ENCODE measurements at regions not wholly inside any gene's neighbourhood (a gene's known extent, or its start where the extent isn't known, plus 50 kb on each side); places are given as distances from the start of the nearest gene placed in this dataset.
"Not testable (repeated sequence)": the region's sequence is repeated elsewhere in the genome, so short reads cannot be mapped to it uniquely, and the experiment has no call there.

DNA sequence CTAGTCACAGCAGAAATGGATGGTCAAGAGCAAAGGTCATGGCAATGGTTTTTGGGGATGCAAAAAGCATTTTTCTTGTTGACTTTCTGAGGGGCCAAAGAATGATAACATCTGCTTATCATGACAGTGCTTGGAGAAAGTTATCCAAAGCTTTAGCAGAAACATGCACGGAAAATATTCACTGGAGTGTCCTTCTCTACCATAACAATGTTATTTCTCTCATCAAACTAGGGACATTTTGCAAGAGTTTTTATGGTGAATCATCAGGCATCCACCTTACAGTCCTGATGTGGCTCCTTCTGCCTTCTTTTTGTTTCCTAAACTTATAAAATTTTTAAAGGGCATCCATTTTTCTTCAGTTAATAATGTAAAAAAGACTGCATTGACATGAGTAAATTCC, 302.3 kb downstream of the HIVEP2 start:
- Histone ChIP-seq H3K9me3 (ENCODE audit: control insufficient read depth in 1 of 2, low read length in 2 of 2) (peaks cover 0 to 2% of the 10 kb centered on the region in 2 donors), H3K4me1 (ENCODE audit: control insufficient read depth in 1 of 2, insufficient read depth in 2 of 2, low read length in 2 of 2) (no peaks in the 10 kb centered on the region), H3K4me3 (ENCODE audit: low read depth in 1 of 2, low read length in 2 of 2) (no peak overlapping the region), H3K27me3 (ENCODE audit: low read depth, low read length) (no peaks in the 10 kb centered on the region), H3K27ac (ENCODE audit: low read length) (no peak overlapping the region), H3K36me3 (ENCODE audit: control insufficient read depth in 1 of 2, insufficient read depth in 2 of 2, low read length in 2 of 2) (no peaks in the 10 kb centered on the region)

DNA sequence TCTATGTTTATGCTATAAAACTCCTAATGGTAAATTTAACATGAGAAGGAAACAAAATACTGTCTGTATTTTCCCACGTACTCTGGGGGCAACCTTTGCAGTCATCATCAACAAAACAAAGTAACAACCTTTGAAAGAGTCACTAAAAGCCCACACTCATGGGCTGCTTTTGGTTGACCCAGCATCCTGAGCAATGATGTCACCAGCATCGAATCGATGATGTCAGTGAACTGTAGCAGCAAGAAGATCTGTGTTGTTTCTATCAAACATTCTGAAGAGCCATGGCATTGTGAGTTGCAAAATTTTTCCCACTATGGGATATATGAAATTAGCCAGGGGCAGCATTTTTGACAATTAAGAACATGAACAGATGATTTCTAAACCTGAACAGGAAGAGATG, 300.1 kb downstream of the HIVEP2 start:
- Histone ChIP-seq H3K27ac (ENCODE audit: low read length) (no peak overlapping the region), H3K4me3 (ENCODE audit: low read depth in 1 of 2, low read length in 2 of 2) (no peak overlapping the region), H3K36me3 (ENCODE audit: control insufficient read depth in 1 of 2, insufficient read depth in 2 of 2, low read length in 2 of 2) (no peaks in the 10 kb centered on the region), H3K27me3 (ENCODE audit: low read depth, low read length) (no peaks in the 10 kb centered on the region), H3K4me1 (ENCODE audit: control insufficient read depth in 1 of 2, insufficient read depth in 2 of 2, low read length in 2 of 2) (no peaks in the 10 kb centered on the region), H3K9me3 (ENCODE audit: control insufficient read depth in 1 of 2, low read length in 2 of 2) (peaks cover 0 to 2% of the 10 kb centered on the region in 2 donors)

- Histone ChIP-seq H3K36me3 (ENCODE audit: control insufficient read depth in 1 of 2, insufficient read depth in 2 of 2, low read length in 2 of 2) (no peaks in the 10 kb centered on the region), H3K4me3 (ENCODE audit: low read depth in 1 of 2, low read length in 2 of 2) (no peak overlapping the region), H3K4me1 (ENCODE audit: control insufficient read depth in 1 of 2, insufficient read depth in 2 of 2, low read length in 2 of 2) (no peaks in the 10 kb centered on the region), H3K27me3 (ENCODE audit: low read depth, low read length) (no peaks in the 10 kb centered on the region), H3K27ac (ENCODE audit: low read length) (no peak overlapping the region), H3K9me3 (ENCODE audit: control insufficient read depth in 1 of 2, low read length in 2 of 2) (peaks cover 0 to 2% of the 10 kb centered on the region in 2 donors)
Observed at GRCh38 chr6:142645663-142646062, 299.3 kb downstream of the HIVEP2 start.

- H3K4me1 ChIP-seq (ENCODE audit: control insufficient read depth in 1 of 2, insufficient read depth in 2 of 2, low read length in 2 of 2): no peaks in the 10 kb centered on the region
- H3K4me3 ChIP-seq (ENCODE audit: low read depth in 1 of 2, low read length in 2 of 2): no peak overlapping the region
- no peaks in the 10 kb centered on the region for H3K27me3 ChIP-seq (ENCODE audit: low read depth, low read length)
- no peaks in the 10 kb centered on the region for H3K36me3 ChIP-seq (ENCODE audit: control insufficient read depth in 1 of 2, insufficient read depth in 2 of 2, low read length in 2 of 2)
- no peak overlapping the region for H3K27ac ChIP-seq (ENCODE audit: low read length)
- no peaks in the 10 kb centered on the region for H3K9me3 ChIP-seq (ENCODE audit: control insufficient read depth in 1 of 2, low read length in 2 of 2)
Observed at GRCh38 chr6:142647449-142648035, 297.4 kb downstream of the HIVEP2 start.

- no peak overlapping the region for H3K27ac ChIP-seq (ENCODE audit: low read length)
- no peaks in the 10 kb centered on the region for H3K36me3 ChIP-seq (ENCODE audit: control insufficient read depth in 1 of 2, insufficient read depth in 2 of 2, low read length in 2 of 2)
- H3K9me3 ChIP-seq (ENCODE audit: control insufficient read depth in 1 of 2, low read length in 2 of 2): no peaks in the 10 kb centered on the region
- H3K27me3 ChIP-seq (ENCODE audit: low read depth, low read length): no peaks in the 10 kb centered on the region
- no peak overlapping the region for H3K4me3 ChIP-seq (ENCODE audit: low read depth in 1 of 2, low read length in 2 of 2)
- H3K4me1 ChIP-seq (ENCODE audit: control insufficient read depth in 1 of 2, insufficient read depth in 2 of 2, low read length in 2 of 2): no peaks in the 10 kb centered on the region
Observed at GRCh38 chr6:142648036-142648451, 296.9 kb downstream of the HIVEP2 start.

GRCh38 chr6:142648526-142648925, 296.4 kb downstream of the HIVEP2 start:
- Histone ChIP-seq H3K36me3 (ENCODE audit: control insufficient read depth in 1 of 2, insufficient read depth in 2 of 2, low read length in 2 of 2) (no peaks in the 10 kb centered on the region), H3K27ac (ENCODE audit: low read length) (no peak overlapping the region), H3K4me1 (ENCODE audit: control insufficient read depth in 1 of 2, insufficient read depth in 2 of 2, low read length in 2 of 2) (no peaks in the 10 kb centered on the region), H3K4me3 (ENCODE audit: low read depth in 1 of 2, low read length in 2 of 2) (no peak overlapping the region), H3K27me3 (ENCODE audit: low read depth, low read length) (no peaks in the 10 kb centered on the region), H3K9me3 (ENCODE audit: control insufficient read depth in 1 of 2, low read length in 2 of 2) (no peaks in the 10 kb centered on the region)

DNA sequence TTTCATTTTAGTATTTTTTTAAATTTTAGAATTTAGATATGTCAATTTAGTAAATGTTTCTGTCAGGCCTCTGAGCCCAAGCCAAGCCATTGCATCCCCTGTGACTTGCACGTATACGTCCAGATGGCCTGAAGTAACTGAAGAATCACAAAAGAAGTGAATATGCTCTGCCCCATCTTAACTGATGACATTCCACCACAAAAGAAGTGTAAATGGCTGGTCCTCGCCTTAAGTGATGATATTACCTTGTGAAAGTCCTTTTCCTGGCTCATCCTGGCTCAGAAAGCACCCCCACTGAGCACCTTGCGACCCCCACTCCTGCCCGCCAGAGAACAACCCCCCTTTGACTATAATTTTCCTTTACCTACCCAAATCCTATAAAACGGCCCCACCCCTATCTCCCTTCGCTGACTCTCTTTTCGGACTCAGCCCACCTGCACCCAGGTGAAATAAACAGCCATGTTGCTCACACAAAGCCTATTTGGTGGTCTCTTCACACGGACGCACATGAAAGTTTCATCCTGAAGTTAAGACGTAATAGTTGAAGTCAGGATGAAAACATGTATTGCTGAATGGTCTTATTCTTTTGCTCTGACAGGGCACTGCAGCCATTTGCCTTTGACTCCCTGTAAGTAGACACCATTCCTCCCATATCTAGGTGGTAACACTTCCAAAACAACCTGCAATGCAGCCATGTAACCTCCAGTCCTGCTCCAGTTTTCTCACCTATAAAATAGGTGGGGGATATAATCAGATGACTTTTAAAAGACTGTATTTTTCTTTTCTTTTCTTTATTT, 295.3 kb downstream of the HIVEP2 start:
- not testable (repeated sequence) for H3K27ac ChIP-seq (ENCODE audit: low read length); H3K4me3 ChIP-seq (ENCODE audit: low read depth in 1 of 2, low read length in 2 of 2); H3K27me3 ChIP-seq (ENCODE audit: low read depth, low read length); H3K9me3 ChIP-seq (ENCODE audit: control insufficient read depth in 1 of 2, low read length in 2 of 2); H3K36me3 ChIP-seq (ENCODE audit: control insufficient read depth in 1 of 2, insufficient read depth in 2 of 2, low read length in 2 of 2); H3K4me1 ChIP-seq (ENCODE audit: control insufficient read depth in 1 of 2, insufficient read depth in 2 of 2, low read length in 2 of 2)

DNA sequence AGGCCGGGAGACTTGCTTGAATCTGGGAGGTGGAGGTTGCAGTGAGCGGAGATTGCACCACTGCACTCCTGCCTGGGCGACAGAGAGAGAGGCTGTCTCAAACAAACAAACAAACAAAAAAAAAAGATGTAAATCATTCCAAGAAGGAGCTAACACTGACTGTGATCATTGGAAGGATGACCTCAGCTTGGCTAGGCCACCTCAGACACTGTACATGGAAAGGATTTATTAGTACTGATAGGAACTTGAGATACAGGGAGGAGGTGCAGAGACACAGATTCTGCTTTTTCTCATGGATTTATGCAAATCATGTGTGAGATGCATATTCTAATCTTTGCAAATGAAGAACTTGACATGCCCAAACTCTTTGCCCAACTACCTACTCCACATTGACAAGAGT, 293.6 kb downstream of the HIVEP2 start:
- Histone ChIP-seq H3K36me3 (ENCODE audit: control insufficient read depth in 1 of 2, insufficient read depth in 2 of 2, low read length in 2 of 2) (no peaks in the 10 kb centered on the region), H3K9me3 (ENCODE audit: control insufficient read depth in 1 of 2, low read length in 2 of 2) (no peaks in the 10 kb centered on the region), H3K27me3 (ENCODE audit: low read depth, low read length) (no peaks in the 10 kb centered on the region), H3K4me1 (ENCODE audit: control insufficient read depth in 1 of 2, insufficient read depth in 2 of 2, low read length in 2 of 2) (no peaks in the 10 kb centered on the region), H3K4me3 (ENCODE audit: low read depth in 1 of 2, low read length in 2 of 2) (no peak overlapping the region), H3K27ac (ENCODE audit: low read length) (no peak overlapping the region)

DNA sequence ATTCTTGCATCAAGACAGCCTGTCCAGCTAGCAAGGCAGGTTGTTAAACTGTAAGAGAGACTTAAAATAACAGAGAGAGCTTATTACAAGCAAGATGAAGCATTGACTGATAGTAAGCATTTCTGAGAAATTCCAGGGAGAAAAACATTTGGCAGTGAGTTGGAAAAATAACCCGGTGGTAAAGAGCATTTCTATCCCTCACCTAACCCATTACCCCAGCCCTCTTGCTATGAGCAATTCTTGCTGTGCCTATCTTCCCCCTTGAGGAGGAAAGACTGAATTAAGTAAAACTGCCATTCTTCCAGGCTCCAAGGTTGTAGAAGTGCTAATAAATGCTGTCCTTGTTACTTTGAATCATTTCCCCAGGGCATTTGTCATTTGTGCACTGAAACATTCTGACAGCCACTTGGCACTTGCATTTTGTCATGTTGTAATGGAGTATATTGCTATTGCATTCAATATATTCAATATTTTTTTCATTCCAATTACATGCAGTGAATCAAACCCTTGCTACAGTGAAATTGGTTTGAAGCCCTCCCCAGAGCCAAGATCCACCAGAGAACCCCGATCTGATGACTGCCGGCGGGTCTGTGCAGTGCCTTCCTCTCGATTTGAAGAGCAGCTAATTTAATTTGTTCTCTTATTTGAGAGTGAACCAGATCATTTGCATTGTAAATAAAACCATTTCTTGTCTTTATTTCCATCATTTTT, 291.1 kb downstream of the HIVEP2 start:
- no peak overlapping the region for H3K4me3 ChIP-seq (ENCODE audit: low read depth in 1 of 2, low read length in 2 of 2)
- no peaks in the 10 kb centered on the region for H3K36me3 ChIP-seq (ENCODE audit: control insufficient read depth in 1 of 2, insufficient read depth in 2 of 2, low read length in 2 of 2)
- no peaks in the 10 kb centered on the region for H3K4me1 ChIP-seq (ENCODE audit: control insufficient read depth in 1 of 2, insufficient read depth in 2 of 2, low read length in 2 of 2)
- H3K9me3 ChIP-seq (ENCODE audit: control insufficient read depth in 1 of 2, low read length in 2 of 2): no peaks in the 10 kb centered on the region
- no peaks in the 10 kb centered on the region for H3K27me3 ChIP-seq (ENCODE audit: low read depth, low read length)
- no peak overlapping the region for H3K27ac ChIP-seq (ENCODE audit: low read length)

- peaks cover 0 to 3% of the 10 kb centered on the region in 2 donors for H3K9me3 ChIP-seq (ENCODE audit: control insufficient read depth in 1 of 2, low read length in 2 of 2)
- no peak overlapping the region for H3K27ac ChIP-seq (ENCODE audit: low read length)
- H3K4me3 ChIP-seq (ENCODE audit: low read depth in 1 of 2, low read length in 2 of 2): no peak overlapping the region
- no peaks in the 10 kb centered on the region for H3K4me1 ChIP-seq (ENCODE audit: control insufficient read depth in 1 of 2, insufficient read depth in 2 of 2, low read length in 2 of 2)
- no peaks in the 10 kb centered on the region for H3K27me3 ChIP-seq (ENCODE audit: low read depth, low read length)
- no peaks in the 10 kb centered on the region for H3K36me3 ChIP-seq (ENCODE audit: control insufficient read depth in 1 of 2, insufficient read depth in 2 of 2, low read length in 2 of 2)
Observed at GRCh38 chr6:142659661-142660060, 285.3 kb downstream of the HIVEP2 start.

DNA sequence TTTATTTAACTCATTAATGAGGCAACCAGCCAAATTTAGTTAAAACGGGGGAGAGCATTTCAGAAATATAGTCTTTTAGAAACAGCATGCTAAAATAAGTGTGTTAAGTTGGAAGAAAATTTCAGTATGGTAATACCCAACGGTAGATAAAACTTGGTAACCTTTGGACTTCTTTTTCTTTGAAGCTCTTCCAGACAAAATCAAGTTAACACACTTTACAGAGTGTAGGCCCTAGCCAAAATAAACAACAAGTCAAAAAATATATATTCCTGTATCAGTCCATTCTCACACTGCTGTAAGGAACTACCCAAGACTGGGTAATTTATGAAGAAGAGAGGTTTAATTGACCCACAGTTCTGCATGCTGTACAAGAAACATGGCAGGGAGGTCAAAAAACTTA, 279.6 kb downstream of the HIVEP2 start:
- H3K36me3 ChIP-seq (ENCODE audit: control insufficient read depth in 1 of 2, insufficient read depth in 2 of 2, low read length in 2 of 2): no peaks in the 10 kb centered on the region

More for the DNA sequence above, 279.6 kb downstream of the HIVEP2 start:
- H3K27ac ChIP-seq (ENCODE audit: low read length): no peak overlapping the region
- no peak overlapping the region for H3K4me3 ChIP-seq (ENCODE audit: low read depth in 1 of 2, low read length in 2 of 2)
- H3K4me1 ChIP-seq (ENCODE audit: control insufficient read depth in 1 of 2, insufficient read depth in 2 of 2, low read length in 2 of 2): no peaks in the 10 kb centered on the region
- H3K9me3 ChIP-seq (ENCODE audit: control insufficient read depth in 1 of 2, low read length in 2 of 2): peaks cover 0 to 3% of the 10 kb centered on the region in 2 donors
- H3K27me3 ChIP-seq (ENCODE audit: low read depth, low read length): no peaks in the 10 kb centered on the region
